DMS79 (cell line): ENCODE measurements at regions not wholly inside any gene's neighbourhood (a gene's known extent, or its start where the extent isn't known, plus 50 kb on each side); places are given as distances from the start of the nearest gene placed in this dataset.
"Not testable (repeated sequence)": the region's sequence is repeated elsewhere in the genome, so short reads cannot be mapped to it uniquely, and the experiment has no call there.

Source experiments
- DNase-seq: peaks from one replicate; lab custom pipeline; 2025; lab: John Stamatoyannopoulos, UW

GRCh38 chr16:86076606-86077005 lies 177.6 kb downstream of the IRF8 start:
- DNase-seq = no peak

GRCh38 chr16:86077243-86077940 lies 178.4 kb downstream of the IRF8 start:
- DNase-seq = no peak

GRCh38 chr16:86078121-86078600 lies 179.2 kb downstream of the IRF8 start:
- DNase-seq = no peak

DNA sequence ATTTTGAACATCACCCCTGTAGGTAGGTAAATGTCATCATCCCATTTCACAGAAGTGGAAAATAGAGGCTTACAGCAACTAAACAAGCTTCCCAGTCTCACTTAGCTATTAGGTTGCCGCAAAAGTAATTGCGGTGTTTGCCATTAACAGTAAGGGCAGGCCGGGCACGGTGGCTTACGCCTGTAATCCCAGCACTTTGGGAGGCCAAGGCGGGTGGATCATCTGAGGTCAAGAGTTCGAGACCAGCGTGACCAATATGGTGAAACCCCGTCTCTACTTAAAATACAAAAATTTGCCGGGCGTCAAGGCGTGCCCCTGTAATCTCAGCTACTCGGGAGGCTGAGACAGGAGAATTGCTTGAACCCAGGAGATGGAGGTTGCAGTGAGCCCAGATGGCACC lies 179.7 kb downstream of the IRF8 start:
- DNase-seq = not testable (repeated sequence)

- DNase-seq = no peak
Measured at GRCh38 chr16:86079255-86079885, 180.4 kb downstream of the IRF8 start.

DNA sequence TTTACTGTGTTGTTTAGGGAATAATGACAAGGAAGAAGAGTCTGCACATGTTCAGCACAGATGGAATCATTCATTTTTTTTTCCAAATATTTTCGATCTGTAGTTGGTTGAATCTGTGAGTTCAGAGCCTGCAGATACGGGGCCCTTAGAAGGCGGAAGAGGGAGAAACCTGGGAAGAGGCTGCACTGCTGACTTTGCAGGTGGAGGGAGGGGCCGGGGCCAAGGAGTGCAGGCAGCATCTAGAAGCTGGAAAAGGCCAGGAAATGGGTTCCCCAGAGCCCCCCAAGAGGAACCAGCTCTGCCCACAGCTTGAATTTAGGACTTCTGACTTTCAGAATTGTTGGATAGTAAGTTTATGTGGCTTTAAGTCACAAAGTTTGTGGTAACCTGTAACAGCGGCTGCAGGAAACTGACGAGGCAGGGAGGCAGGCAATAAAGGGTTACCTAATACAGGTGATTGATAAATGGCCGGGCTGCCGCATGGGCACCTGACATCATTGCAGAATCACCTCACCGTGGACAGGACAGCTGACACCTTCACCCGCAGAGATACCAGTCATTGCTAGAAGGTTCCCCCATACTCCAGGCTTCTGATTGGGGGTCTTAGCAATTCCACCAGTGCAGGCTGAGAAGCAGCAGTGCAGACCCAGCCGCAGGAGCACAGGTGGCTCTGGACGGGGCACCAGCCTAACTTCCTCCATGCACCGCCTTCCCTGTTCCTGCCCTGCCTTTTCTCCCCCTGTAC lies 181.3 kb downstream of the IRF8 start:
- no peak for DNase-seq

DNA sequence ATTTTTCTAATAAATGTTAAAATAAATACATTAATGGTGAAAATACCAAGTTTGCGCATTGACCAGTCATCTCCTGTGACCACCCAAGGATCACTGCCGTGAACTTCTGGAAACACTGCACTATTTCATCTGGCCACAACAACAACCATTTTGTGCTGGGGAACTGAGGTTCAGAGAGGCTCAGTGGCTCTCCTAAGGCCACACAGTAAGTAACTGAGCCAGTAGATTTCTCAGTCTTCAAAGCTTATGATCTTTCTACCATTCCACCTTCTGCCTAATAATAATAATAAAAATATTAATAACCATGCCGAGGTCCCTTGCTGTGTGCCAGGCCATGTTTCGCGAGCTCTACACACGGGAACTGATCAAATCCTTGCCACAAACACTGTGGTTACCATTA lies 182.0 kb downstream of the IRF8 start:
- no peak for DNase-seq

DNA sequence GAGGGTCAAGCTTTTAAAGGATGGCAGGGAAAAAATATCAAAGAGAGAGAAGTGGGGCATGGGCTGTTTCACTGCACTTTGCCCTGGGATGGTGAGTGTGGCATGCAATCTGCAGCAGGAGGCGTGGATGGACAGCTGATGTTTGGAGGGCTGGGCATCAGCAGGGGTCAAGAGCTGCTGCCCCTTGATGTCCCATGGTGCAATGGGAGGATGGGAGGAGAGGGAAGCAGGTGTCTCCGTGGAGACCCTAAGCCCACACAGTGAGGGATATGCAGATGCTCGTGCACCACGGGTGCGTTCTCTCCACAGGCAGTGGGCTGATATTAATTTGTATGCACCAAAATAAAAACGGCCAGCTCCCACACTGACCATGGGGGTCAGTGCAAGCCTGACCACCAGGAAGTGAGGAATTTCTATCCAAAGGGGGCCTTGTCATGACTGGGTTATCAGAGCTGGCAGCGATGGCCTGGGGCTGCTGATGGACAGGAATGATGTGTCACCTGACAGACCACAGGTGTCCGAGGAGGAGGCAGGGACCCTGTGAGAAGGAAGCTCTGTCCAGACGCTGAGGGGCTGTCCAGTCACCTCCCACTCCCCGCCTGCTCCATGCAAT lies 183.6 kb downstream of the IRF8 start:
- DNase-seq = no peak

DNA sequence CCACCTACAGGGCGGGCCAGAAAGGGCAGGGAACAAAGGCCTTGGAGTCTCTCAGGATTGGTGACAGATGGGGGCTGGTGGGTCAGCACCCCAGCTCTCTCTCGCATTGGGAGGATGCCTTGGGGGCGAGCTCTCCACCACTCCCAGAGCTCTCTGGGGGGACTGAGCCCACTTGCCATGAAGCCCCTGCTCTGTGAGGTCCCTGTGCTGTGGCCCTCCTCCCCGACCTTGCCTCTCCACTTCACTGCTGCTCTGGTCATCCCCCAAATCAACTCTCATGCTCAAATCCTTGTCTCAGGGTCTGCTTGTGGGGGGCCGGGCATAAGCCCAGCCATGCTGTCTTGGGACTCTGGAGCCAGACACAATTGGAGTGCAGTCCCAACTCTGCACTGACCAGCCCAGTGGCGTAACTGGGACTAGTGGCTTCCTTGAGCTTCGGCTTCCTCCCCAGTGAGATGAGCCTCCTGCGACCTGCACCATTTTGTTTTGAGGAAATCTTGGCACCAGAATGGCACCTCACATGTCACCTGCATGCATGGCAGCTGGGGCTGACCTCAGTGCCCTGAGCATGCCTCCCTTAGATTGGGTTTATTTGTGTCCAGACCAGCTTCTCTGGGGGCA lies 184.5 kb downstream of the IRF8 start:
- no peak for DNase-seq

DNA sequence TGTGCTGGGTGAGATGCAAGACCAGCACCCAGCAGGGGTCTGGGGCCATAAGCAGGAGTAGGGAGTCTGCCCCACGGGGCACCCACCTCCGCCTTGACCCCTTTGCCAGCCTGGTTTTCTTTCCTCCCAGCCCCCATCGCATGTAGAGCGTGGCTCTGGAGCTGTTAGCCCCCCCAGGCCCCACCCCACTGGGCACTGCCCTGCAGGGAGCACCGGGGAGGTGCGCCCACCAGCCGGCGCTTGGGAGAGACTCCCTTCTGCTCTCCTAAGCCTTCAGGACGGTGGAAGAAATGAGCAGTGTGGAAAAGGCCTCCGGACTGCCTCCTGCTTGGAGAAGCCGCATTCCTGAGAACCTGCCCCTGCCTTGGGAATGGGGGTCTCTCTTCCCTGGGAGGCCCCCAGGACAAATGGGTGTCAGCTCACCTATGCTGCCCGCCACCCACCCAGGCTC lies 186.2 kb downstream of the IRF8 start:
- no peak for DNase-seq

- no peak for DNase-seq
Measured at GRCh38 chr16:86085795-86086194, 186.8 kb downstream of the IRF8 start.

DNA sequence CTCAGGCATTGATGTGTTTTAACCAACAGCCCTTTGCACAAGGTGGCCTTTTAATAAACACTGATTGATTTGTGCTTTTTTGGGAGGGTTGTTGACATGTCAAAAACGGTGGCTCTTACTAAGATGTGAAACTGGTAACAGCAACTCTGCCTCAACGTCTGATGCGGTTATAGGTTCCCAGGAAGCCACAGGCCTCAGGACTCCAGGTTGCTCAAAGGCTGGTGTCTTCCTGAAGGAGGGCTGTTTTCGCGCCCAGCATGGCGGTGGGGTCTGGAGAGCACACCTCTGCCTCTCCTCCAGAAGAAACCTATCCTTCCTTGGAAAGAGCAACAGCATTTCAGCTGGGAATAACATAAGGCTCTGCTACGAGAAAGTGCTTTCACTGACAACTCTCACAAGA lies 187.5 kb downstream of the IRF8 start:
- DNase-seq = no peak

- no peak for DNase-seq
Measured at GRCh38 chr16:86087011-86087895, 188.3 kb downstream of the IRF8 start.

GRCh38 chr16:86087896-86088230 lies 188.9 kb downstream of the IRF8 start:
- DNase-seq = no peak

- DNase-seq = no peak
Measured at GRCh38 chr16:86088287-86088686, 189.3 kb downstream of the IRF8 start.

DNA sequence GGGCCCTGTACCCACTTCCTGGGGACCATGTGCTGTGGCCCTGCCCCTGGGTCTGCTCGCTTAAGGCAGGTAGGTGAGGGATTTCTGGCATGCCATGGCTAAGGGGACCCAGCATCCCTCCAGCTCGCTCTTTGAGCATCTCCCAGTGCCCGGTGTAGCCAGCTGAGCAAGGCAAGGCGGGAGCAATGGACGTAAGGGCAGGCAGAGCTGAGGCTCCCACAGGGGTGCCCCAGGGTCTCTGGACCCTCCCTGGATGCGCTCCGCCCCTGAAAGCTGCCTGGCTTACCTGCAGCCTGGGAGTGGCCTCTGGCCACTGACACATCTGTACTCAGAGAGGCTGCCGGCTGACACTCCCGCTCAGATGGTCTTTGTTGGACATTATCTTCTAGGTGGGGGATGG lies 189.9 kb downstream of the IRF8 start:
- no peak for DNase-seq

DNA sequence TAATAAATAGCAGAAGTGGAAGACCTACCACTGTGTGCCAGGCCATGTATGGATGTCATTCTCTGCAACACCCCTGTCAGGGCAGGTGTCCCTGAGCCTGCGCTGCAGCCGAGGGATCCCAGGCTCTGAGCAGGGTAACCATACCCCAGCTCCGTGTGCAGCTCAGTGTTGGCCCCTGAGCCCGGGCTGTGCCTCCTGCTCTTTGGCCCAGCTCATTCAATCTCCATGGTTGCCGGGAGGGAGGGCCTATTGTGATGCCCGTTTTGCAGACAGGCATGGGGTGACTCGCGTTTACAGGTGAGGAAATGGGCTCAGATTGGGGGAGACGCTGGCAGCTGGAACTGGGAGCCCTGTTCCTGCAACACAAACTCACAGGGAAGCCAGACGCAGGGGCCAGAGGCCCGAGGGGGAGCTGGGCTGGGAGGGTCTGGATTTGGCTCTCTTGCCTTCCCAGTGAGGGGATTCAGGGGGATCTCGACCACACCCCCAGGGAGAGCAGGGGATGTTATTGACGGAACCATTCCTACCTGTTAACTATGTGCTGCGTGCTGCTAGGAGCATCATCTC lies 190.5 kb downstream of the IRF8 start:
- no peak for DNase-seq

- no peak for DNase-seq
Measured at GRCh38 chr16:86089991-86090390, 191.0 kb downstream of the IRF8 start.

GRCh38 chr16:86090461-86091170 lies 191.7 kb downstream of the IRF8 start:
- no peak for DNase-seq

DNA sequence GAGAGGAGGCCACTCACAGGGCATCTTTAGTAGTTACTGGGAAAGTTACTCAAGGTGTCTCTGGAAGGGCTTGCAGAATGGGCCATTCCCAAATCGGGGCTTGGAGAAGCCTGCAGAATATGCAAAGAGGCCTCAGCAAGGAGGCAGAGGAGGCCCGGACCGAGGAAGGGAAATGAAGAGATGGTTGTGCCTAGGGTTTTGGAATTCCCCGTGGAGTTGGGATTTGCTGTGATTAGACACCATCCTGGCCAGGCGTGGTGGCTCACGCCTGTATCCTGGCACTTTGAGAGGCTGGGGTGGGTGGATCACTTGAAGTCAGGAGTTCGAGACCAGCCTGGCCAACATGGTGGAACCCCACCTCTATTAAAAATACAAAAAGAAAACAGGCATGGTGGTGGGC lies 193.0 kb downstream of the IRF8 start:
- no peak for DNase-seq
